HCT116 (cell line): ENCODE measurements at regions not wholly inside any gene's neighbourhood (a gene's known extent, or its start where the extent isn't known, plus 50 kb on each side); places are given as distances from the start of the nearest gene placed in this dataset.

Experiments used
- CEBPB ChIP-seq: IDR thresholded peaks from 2 replicates; pipeline ENCODE4 v1.6.1; 2012; ENCODE audit warnings: low read depth
- EZH2 ChIP-seq: fragments of 200-600 bp; sonication (generic); IDR thresholded peaks from 2 replicates; pipeline ENCODE4 v1.6.1; 2017; ENCODE audit warnings: antibody characterized with exemption, mixed run types
- EZH2phosphoT487 ChIP-seq: fragments of 200-600 bp; IDR thresholded peaks from 2 replicates; pipeline ENCODE4 v1.6.1; 2018; ENCODE audit warnings: antibody characterized with exemption, borderline replicate concordance
- SRF ChIP-seq: IDR thresholded peaks from 2 replicates; pipeline ENCODE4 v1.6.1; 2012; ENCODE audit warnings: low read depth
- TCF7L2 ChIP-seq: IDR thresholded peaks from 2 replicates; pipeline ENCODE4 v1.7.0; 2011; ENCODE audit warnings: borderline replicate concordance, inconsistent platforms; ENCODE audit not compliant: insufficient read depth, insufficient read length; ENCODE audit errors: extremely low read depth
- YY1 ChIP-seq: IDR thresholded peaks from 2 replicates; pipeline ENCODE4 v1.6.1; 2011; ENCODE audit warnings: low read length, low read depth, moderate library complexity, mild to moderate bottlenecking; ENCODE audit not compliant: insufficient replicate concordance; ENCODE audit errors: extremely low read depth
- ZNF274 ChIP-seq: fragments of 200-500 bp; sonication (Bioruptor generic); IDR thresholded peaks from 2 replicates; pipeline ENCODE4 v1.6.1; 2014; ENCODE audit warnings: mild to moderate bottlenecking, low read depth, low read length, inconsistent platforms
- TF ChIP-seq, protein P1 (sequence below), 3 experiments: fragments of 200-600 bp in 1 of 3; sonication (generic) in 1 of 3; IDR thresholded peaks in 2 of 3; conservative IDR thresholded peaks in 1 of 3; 2 replicates each; pipeline ENCODE4 v1.5.1; 2012 to 2017; ENCODE audit warnings: low read depth in 2 of 3, low read length in 2 of 3, antibody characterized with exemption in 1 of 3, borderline replicate concordance in 1 of 3, control low read depth in 1 of 3, mild to moderate bottlenecking in 1 of 3, mixed read lengths in 1 of 3, mixed run types in 1 of 3, moderate library complexity in 1 of 3; ENCODE audit not compliant: insufficient read depth in 1 of 3
- TF ChIP-seq, protein P2 (sequence below): IDR thresholded peaks from 2 replicates; pipeline ENCODE4 v1.6.1; 2012

GRCh38 chr6:103153016-103153415 is 1706.7 kb downstream of the HACE1 start:
- TF ChIP-seq ZNF274 (no peak), YY1 (no peak), SRF (no peak), CEBPB (no peak), TCF7L2 (no peak), EZH2 (no peak), EZH2phosphoT487 (no peak)
- TF ChIP-seq, protein P1, sequence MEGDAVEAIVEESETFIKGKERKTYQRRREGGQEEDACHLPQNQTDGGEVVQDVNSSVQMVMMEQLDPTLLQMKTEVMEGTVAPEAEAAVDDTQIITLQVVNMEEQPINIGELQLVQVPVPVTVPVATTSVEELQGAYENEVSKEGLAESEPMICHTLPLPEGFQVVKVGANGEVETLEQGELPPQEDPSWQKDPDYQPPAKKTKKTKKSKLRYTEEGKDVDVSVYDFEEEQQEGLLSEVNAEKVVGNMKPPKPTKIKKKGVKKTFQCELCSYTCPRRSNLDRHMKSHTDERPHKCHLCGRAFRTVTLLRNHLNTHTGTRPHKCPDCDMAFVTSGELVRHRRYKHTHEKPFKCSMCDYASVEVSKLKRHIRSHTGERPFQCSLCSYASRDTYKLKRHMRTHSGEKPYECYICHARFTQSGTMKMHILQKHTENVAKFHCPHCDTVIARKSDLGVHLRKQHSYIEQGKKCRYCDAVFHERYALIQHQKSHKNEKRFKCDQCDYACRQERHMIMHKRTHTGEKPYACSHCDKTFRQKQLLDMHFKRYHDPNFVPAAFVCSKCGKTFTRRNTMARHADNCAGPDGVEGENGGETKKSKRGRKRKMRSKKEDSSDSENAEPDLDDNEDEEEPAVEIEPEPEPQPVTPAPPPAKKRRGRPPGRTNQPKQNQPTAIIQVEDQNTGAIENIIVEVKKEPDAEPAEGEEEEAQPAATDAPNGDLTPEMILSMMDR (IDR thresholded peaks at IDR 0.05 in 2 of 3, conservative IDR thresholded peaks at IDR 0.05 in 1 of 3; ENCODE audit: borderline replicate concordance in 1 of 3, insufficient read depth in 1 of 3, low read depth in 2 of 3, low read length in 2 of 3) = no peak
- TF ChIP-seq, protein P2, sequence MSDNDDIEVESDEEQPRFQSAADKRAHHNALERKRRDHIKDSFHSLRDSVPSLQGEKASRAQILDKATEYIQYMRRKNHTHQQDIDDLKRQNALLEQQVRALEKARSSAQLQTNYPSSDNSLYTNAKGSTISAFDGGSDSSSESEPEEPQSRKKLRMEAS = no peak
